KBM-7 (cell line): ENCODE measurements at regions not wholly inside any gene's neighbourhood (a gene's known extent, or its start where the extent isn't known, plus 50 kb on each side); places are given as distances from the start of the nearest gene placed in this dataset.
"Not testable (repeated sequence)": the region's sequence is repeated elsewhere in the genome, so short reads cannot be mapped to it uniquely, and the experiment has no call there.

Experiments
- DNase-seq: peaks from one replicate; pipeline ENCODE4 v3.0.0-alpha.2; 2015
- in situ Hi-C: fragments of 300-500 bp; cut with MboI; formaldehyde crosslinking; loops from 2 replicates; pipeline ENCODE4 v1.14.3; 2020; ENCODE audit warnings: low sequenced_read_pairs, low pct_unique_long_range_greater_than_20kb, mixed read lengths

GRCh38 chr9:13911473-13911872, 402.5 kb downstream of the NFIB start:
- DNase-seq, result no peak
- in situ Hi-C loops, result no loop called here

GRCh38 chr9:13907842-13908241, 406.1 kb downstream of the NFIB start:
- in situ Hi-C loops, DNase-seq: not testable (repeated sequence)

- in situ Hi-C loops, result no loop called here
- DNase-seq, result no peak
Observed at GRCh38 chr9:13904746-13905145, 409.2 kb downstream of the NFIB start.

GRCh38 chr9:13904311-13904710, 409.6 kb downstream of the NFIB start:
- in situ Hi-C loops, result no loop called here
- no peak for DNase-seq

DNA sequence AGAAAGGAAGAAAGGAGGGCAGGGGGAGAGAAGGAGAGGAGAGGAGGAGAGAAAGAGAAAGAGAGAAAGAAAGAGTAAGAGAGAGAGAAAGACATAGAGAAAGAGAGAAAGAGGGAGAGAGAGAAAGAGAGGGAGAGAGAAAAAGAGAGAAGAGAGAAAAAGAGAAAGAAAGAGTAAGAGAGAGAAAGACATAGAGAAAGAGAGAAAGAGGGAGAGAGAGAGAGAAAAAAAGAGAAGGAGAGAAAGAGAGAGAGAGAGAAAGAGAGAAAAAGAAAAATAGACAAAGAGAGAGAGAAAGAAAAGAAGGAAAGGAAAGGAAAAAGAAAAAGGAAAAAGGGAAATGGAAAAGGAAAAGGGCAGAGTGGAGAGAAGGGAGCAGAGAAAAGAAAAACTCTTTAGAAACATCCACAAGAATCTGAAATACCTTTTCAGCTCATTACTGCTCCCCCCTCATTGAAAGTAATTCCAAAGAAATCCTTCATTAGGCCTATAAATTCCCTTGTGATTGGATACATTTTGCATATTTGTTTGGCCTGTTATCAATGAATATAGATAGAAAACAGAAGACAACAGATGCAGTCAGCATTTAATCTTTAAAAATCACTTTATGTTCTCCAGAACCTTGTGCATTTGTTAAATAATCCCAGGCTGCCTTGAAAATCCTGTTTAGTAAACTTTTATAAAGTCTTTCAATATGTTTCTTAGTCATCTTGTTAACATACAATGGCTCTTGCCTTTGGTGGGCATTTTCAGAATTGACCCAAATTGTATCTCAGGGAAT, 411.5 kb downstream of the NFIB start:
- DNase-seq, result no peak
- in situ Hi-C loops, result no loop called here

GRCh38 chr9:13901176-13901575, 412.8 kb downstream of the NFIB start:
- DNase-seq, result no peak
- in situ Hi-C loops, result no loop called here

DNA sequence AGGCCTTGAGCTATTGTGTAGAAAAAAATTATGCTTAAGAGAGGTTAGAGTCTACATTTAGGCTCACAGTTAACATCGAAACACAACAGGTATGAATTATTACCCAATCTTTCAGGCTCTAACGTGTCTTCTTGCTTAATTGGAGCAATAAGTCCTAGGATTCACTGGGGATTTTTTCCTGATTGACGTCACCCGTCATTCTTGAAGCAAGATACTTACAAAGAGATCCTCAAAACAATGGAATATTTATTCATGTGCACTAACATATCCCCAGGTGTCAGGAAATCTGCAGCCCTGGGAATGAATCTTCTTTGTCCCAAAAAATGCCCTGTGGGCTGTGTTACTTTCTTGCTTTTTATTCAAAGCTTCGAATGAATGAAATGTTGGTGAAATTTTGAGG, 413.5 kb downstream of the NFIB start:
- DNase-seq, result no peak
- in situ Hi-C loops, result no loop called here

- DNase-seq, result no peak
- in situ Hi-C loops, result no loop called here
Observed at GRCh38 chr9:13899924-13900323, 414.0 kb downstream of the NFIB start.

- in situ Hi-C loops, result no loop called here
- DNase-seq, result no peak
Observed at GRCh38 chr9:13898957-13899356, 415.0 kb downstream of the NFIB start.

DNA sequence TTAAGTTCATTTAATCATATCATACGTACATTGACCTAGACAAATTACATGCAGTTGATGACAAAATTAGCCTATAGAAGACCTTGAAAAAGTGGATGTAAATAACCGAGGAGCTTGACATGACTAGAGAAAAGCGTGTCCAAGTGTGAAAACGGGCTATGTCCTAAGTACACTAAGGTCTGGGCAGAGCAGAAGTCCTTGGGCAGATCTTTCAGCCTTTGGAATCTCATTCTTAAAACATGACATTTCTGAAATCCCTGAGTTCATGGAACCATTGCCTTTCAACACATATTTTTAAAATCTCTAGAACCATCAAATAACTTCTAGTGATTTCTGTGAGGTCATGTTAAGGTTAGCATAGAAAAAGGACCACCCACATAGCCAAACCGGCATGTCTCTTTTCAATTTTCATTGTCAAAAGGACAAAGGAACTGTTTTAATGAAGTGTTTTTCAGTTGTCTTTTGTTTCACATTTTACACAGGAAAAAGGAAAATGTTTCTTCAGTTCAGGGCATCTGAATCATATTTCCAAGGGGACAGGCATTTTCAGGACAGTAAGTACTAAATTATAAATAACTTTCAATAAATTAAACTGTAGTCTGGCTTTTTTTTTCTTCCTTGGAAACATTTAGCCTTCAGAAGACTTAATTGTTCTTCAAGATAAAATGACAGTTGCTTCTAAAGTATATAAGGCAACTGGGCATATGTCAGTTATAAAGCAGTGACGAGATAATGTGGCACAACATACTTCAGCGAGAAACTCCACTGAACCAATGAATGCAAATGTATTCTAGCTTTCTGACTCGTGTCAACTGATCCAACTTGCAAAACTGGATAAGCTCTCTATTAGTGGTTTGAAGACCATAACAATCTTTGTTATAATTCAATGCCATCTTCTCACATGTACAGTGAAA, 416.8 kb downstream of the NFIB start:
- DNase-seq, result no peak
- in situ Hi-C loops, result no loop called here

DNA sequence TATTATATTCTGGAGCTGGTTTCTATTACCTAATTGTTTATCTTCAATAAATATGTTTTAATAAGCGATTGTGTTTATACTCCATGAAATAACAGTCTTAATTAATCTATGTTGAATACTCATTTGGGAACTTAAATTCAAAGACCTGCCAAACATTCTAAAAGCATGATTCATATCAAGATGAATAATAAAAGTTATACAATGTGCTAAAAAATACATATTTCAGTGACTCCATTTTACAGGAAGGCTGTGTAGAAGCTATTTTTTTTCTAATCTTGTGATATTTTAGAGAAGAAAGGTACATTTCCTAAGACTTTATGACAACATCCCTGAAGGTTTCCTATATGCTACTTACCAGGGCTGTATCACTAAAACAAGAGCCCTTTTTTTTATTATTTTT, 417.9 kb downstream of the NFIB start:
- in situ Hi-C loops, result no loop called here
- DNase-seq, result no peak

- in situ Hi-C loops, result no loop called here
- DNase-seq, result no peak
Observed at GRCh38 chr9:13885258-13885657, 428.7 kb downstream of the NFIB start.

- no peak for DNase-seq
- in situ Hi-C loops, result no loop called here
Observed at GRCh38 chr9:13879981-13880380, 434.0 kb downstream of the NFIB start.

DNA sequence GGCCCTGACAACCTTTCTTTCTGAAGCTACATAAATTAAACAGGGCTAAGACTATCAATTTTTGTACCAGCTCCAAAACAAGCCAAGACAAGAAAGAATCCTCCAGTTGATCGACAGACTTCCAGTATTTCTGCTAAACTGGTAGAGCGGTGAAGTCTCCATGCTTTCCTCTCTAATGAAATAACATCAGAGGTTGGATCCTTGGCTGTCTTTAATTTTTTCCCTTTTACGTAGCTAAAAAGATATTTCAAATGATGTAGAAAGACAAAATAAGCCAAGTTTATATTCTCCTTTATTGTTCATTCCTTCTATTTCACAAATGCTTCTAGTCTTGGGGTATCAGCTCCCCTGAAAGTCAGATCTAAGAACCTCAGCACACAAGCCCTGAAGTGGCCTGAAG, 434.9 kb downstream of the NFIB start:
- in situ Hi-C loops, result no loop called here
- no peak for DNase-seq

GRCh38 chr9:13878241-13878711, 435.7 kb downstream of the NFIB start:
- in situ Hi-C loops, result no loop called here
- DNase-seq, result no peak

DNA sequence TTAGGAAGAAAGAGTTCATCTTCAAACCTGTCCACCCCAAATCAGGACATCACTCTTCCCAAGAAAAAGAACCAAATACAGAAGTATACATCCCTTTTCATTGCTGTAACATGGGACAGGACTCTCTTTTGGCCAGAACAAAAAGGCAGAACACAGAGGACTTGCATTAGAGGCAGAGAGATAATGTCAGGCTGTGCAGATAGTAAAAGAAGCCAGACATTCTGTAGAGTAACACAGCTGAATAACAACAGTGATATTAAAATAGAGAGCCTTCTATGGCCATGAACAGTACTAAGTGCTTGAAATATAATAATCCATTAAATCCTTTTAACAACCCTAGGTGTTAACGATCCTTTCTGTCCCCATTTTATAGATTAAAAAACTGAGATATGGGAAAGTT, 437.2 kb downstream of the NFIB start:
- no peak for DNase-seq
- in situ Hi-C loops, result no loop called here

DNA sequence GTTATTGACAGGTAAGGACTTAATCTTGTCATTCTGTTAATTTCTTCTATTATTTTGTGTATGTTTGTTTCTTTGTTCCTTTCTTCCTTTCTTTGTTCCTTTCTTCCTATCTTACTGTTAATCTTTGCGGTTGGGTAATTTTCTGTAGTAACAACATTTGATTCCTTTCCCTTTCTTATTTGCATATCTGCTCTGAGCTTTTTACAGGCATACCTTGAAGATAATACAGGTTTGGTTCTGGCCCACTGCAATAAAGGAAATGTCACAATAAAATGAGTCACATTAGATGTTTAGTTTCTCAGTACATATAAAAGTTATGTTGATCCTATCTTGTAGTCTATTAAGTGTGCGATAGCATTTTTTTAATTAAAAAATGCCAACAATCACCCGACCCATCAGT, 440.7 kb downstream of the NFIB start:
- no peak for DNase-seq
- in situ Hi-C loops, result no loop called here

DNA sequence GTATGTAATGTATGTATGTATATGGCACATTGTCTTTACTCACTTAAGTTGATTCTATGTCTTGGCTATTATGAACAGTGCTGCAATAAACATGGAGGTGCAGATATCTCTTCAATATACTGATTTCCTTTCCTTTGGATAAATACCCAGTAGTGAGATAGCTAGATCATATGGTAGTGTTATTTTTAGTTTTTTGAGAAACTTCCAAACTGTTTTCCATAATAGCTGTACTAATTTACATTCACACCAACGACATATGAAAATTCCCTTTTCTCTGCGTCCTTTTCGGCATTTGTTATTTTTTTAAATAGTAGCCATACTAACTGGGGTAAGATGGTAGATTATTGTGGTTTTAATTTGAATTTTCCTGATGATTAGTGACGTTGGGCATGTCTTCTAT, 445.6 kb downstream of the NFIB start:
- in situ Hi-C loops, result no loop called here
- DNase-seq, result no peak

DNA sequence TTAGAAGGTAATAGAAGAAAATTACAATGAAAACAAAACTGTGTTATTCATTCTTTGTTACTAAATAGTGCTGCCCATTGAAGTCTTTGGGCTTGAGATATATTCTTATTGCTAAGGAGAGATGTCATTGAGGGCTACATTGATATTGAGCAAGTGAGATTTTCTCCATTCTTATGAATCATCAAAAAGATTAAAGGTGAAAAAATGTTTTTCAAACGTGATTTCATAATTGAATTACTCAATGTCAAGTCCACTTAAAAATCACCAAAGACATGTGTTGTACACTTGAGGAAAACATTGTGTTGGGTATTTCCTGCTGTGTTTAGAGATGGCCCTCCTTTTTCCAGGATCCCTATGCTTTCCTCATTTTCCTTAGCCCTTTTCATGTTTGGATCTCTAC, 448.1 kb downstream of the NFIB start:
- in situ Hi-C loops, result no loop called here
- no peak for DNase-seq

DNA sequence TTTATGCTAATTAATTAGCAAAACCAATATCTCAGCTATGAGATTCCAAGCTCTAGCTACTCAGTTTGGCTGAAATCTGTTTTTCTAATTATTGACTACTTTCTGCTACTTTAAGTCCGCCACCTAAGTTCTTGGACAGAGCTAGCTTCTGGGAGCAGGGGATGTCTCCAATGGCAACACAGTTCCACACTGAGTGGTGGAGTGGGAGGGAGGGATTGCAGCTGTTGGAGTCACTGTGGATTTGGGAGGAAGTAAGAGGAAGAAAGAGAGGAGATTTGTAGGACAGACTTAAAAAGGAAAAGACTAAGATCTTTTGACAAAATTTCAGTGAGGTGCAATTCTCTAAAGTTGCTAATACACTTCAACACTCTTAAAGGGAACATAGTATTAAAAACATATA, 450.8 kb downstream of the NFIB start:
- no peak for DNase-seq
- in situ Hi-C loops, result no loop called here
